Endothelial cell of umbilical vein (primary cell): ENCODE measurements at regions not wholly inside any gene's neighbourhood (a gene's known extent, or its start where the extent isn't known, plus 50 kb on each side); places are given as distances from the start of the nearest gene placed in this dataset.

Experiments used
- BruUV-seq: library from RNA; stranded (reverse); fragments of 400-500 nt; replicated peaks from 2 replicates; lab custom pipeline; 2021; lab: Mats Ljungman, UMichigan
- CTCF ChIA-PET: fragments of 300-600, 350-600 bp; sonication (Branson Sonifier 250); formaldehyde crosslinking; loops from one replicate; lab custom pipeline; 2021; ENCODE audit warnings: antibody characterized with exemption, inconsistent platforms; lab: Charles Lee
- POLR2A ChIA-PET: fragments of 300-600, 350-600 bp; sonication (Branson Sonifier 250); formaldehyde crosslinking; loops from one replicate; lab custom pipeline; 2021; ENCODE audit warnings: antibody characterized with exemption, inconsistent platforms; lab: Charles Lee
- DNase-seq: peaks from one replicate; pipeline ENCODE4 v3.0.0-alpha.2; 2011; ENCODE audit warnings: low read depth, low spot score
- FAIRE-seq: peaks from 2 replicates; lab custom pipeline; 2011; peaks lifted over from hg19 to GRCh38; lab: Jason Lieb, UNC
- H2AFZ ChIP-seq: 2 replicates; pipeline ENCODE4 v1.6.0; 2012; ENCODE audit warnings: low read depth, low read length, control low read depth, inconsistent platforms
- H3K27ac ChIP-seq: 2 replicates; pipeline ENCODE4 v1.5.1; 2011; ENCODE audit warnings: low read depth, mild to moderate bottlenecking, control low read depth, low read length, moderate library complexity; ENCODE audit not compliant: insufficient read depth
- H3K27me3 ChIP-seq, 2 experiments: 2 replicates each; pipeline versions ENCODE4 v1.6.0 to v1.6.1; 2011; ENCODE audit warnings: low read length in 2 of 2, mixed read lengths in 1 of 2; ENCODE audit not compliant: control insufficient read depth in 2 of 2, insufficient read depth in 2 of 2
- H3K36me3 ChIP-seq, 2 experiments: 2 replicates in 1 of 2; 3 replicates in 1 of 2; pipeline ENCODE4 v1.5.1; 2011; ENCODE audit warnings: low read length in 2 of 2, mild to moderate bottlenecking in 1 of 2, moderate library complexity in 1 of 2; ENCODE audit not compliant: control insufficient read depth in 2 of 2, insufficient read depth in 2 of 2; ENCODE audit errors: extremely low read depth in 1 of 2
- H3K4me1 ChIP-seq: 3 replicates; pipeline ENCODE4 v1.5.1; 2011; ENCODE audit warnings: mild to moderate bottlenecking, low read length; ENCODE audit not compliant: control insufficient read depth, insufficient read depth; ENCODE audit errors: extremely low read depth
- H3K4me2 ChIP-seq: 2 replicates; pipeline ENCODE4 v1.6.1; 2011; ENCODE audit warnings: low read length, control low read depth, mixed read lengths; ENCODE audit not compliant: insufficient read depth
- H3K4me3 ChIP-seq, 3 experiments: fragments of 200-600 bp in 1 of 3; sonication (generic), shearing (Covaris generic) in 1 of 3; replicated peaks in 1 of 3; 2 replicates each; pipeline ENCODE4 v1.5.1; 2011 to 2016; ENCODE audit warnings: control low read depth in 3 of 3, low read length in 3 of 3, mild to moderate bottlenecking in 2 of 3, inconsistent platforms in 1 of 3, low read depth in 1 of 3, moderate library complexity in 1 of 3; ENCODE audit not compliant: insufficient read depth in 1 of 3
- H3K79me2 ChIP-seq: 2 replicates; pipeline ENCODE4 v1.6.0; 2012; ENCODE audit warnings: low read length, inconsistent platforms; ENCODE audit not compliant: control insufficient read depth, insufficient read depth
- H3K9ac ChIP-seq: replicated peaks from 2 replicates; pipeline ENCODE3; 2011; ENCODE audit warnings: low read length, control low read depth; ENCODE audit not compliant: insufficient read depth; ENCODE audit errors: extremely low read depth
- H3K9me1 ChIP-seq: replicated peaks from 3 replicates; pipeline ENCODE4 v1.6.0; 2011; ENCODE audit warnings: mild to moderate bottlenecking, low read length; ENCODE audit not compliant: control insufficient read depth, insufficient read depth; ENCODE audit errors: extremely low read depth
- H3K9me3 ChIP-seq: replicated peaks from 2 replicates; pipeline ENCODE4 v1.5.1; 2012; ENCODE audit warnings: low read length, inconsistent platforms; ENCODE audit not compliant: control insufficient read depth, insufficient read depth
- H4K20me1 ChIP-seq: replicated peaks from 2 replicates; pipeline ENCODE3; 2011; ENCODE audit warnings: mild to moderate bottlenecking, low read length; ENCODE audit not compliant: control insufficient read depth, insufficient read depth; ENCODE audit errors: extremely low read depth
- EZH2 ChIP-seq: IDR thresholded peaks from 2 replicates; pipeline ENCODE4 v1.6.1; 2012; ENCODE audit warnings: borderline replicate concordance, low read depth, mild to moderate bottlenecking, moderate library complexity, low read length, inconsistent platforms; ENCODE audit not compliant: severe bottlenecking
- FOS ChIP-seq: IDR thresholded peaks from 2 replicates; pipeline ENCODE4 v1.6.1; 2011; ENCODE audit warnings: mild to moderate bottlenecking, low read length, moderate library complexity, borderline replicate concordance; ENCODE audit not compliant: insufficient read depth
- GATA2 ChIP-seq: IDR thresholded peaks from 2 replicates; pipeline ENCODE4 v1.7.0; 2011; ENCODE audit warnings: low read depth, mild to moderate bottlenecking, moderate library complexity, mixed read lengths, low read length; ENCODE audit not compliant: insufficient read length, insufficient read depth
- JUN ChIP-seq: IDR thresholded peaks from 2 replicates; pipeline ENCODE4 v1.6.1; 2011; ENCODE audit warnings: borderline replicate concordance, low read depth; ENCODE audit not compliant: insufficient read length, insufficient read depth
- MYC ChIP-seq: IDR thresholded peaks from one replicate; pipeline ENCODE4 v1.6.1; 2011; ENCODE audit warnings: mild to moderate bottlenecking, low read depth, low read length
- POLR2A ChIP-seq: IDR thresholded peaks from 2 replicates; pipeline ENCODE4 v1.6.1; 2012; ENCODE audit warnings: low read depth, mild to moderate bottlenecking, control low read depth, low read length
- POLR2AphosphoS5 ChIP-seq: IDR thresholded peaks from 2 replicates; pipeline ENCODE4 v1.6.1; 2012; ENCODE audit warnings: low read depth, mild to moderate bottlenecking, control low read depth, low read length, moderate library complexity; ENCODE audit not compliant: insufficient read depth
- dilution Hi-C: fragments of 300-500 bp; cut with MboI; formaldehyde crosslinking; loops from one replicate; pipeline ENCODE4 v1.15.0; 2019; ENCODE audit warnings: low sequenced_read_pairs; ENCODE audit not compliant: extremely low pct_ligation_motif_present
- intact Hi-C: fragments of 100-400 bp; cut with micrococcal nuclease; formaldehyde crosslinking; loops from one replicate; pipeline ENCODE4 v1.10.0; 2022
- TF ChIP-seq, protein P1 (sequence below): IDR thresholded peaks from 2 replicates; pipeline ENCODE4 v1.6.1; 2011; ENCODE audit not compliant: insufficient read depth, insufficient read length
- TF ChIP-seq, protein P2 (sequence below), 2 donors: IDR thresholded peaks; 1 replicate in 1 of 2; 2 replicates in 1 of 2; pipeline ENCODE4 v1.5.1; 2011; ENCODE audit warnings: low read length in 2 of 2, mild to moderate bottlenecking in 2 of 2, moderate library complexity in 2 of 2, control low read depth in 1 of 2, inconsistent platforms in 1 of 2, low read depth in 1 of 2; ENCODE audit not compliant: insufficient read depth in 1 of 2; ENCODE audit errors: extremely low read depth in 1 of 2

DNA sequence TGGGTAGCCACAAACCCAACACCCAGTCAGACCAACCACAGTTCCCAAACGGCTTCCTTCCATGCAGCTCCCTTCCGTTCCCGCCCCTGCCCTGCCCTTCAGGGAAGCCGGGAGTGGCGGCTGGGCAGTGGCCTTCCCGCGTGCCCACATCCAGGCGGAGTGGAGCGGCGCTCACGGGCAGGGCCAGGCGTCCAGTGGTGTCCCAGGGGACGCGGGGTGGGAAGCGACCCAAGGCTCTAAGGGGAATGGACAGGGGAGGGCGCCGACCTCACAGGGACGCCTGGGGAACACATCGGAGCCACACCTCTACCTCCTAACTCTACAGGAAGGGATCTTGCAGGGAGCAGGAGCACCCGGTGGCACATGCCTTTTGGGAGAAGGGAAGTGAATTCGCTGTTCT, 225.9 kb upstream of the MGAT5 start:
- POLR2A ChIA-PET: no interaction called here
- no peak for DNase-seq

More for the DNA sequence above, 225.9 kb upstream of the MGAT5 start:
- H3K9me3 ChIP-seq: no peaks in the 10 kb centered on the region
- no peaks in the 10 kb centered on the region for H3K9me1 ChIP-seq
- intact Hi-C loops: no loop called here
- dilution Hi-C loops: no loop called here
- BruUV-seq: no TSS peak
- no peaks in the 10 kb centered on the region for H3K79me2 ChIP-seq
- H3K9ac ChIP-seq: no peak overlapping the region
- H3K4me3 ChIP-seq: no peak overlapping the region
- no peak overlapping the region for H3K27ac ChIP-seq
- peaks cover 4 to 6% of the 10 kb centered on the region in 2 experiments for H3K27me3 ChIP-seq
- FAIRE-seq: no peak
- H3K4me2 ChIP-seq: no peak overlapping the region
- no peaks in the 10 kb centered on the region for H3K36me3 ChIP-seq
- TF ChIP-seq MYC: no peak
- no peak for TF ChIP-seq FOS
- TF ChIP-seq, protein P1, sequence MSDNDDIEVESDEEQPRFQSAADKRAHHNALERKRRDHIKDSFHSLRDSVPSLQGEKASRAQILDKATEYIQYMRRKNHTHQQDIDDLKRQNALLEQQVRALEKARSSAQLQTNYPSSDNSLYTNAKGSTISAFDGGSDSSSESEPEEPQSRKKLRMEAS: no peak
- no peak for TF ChIP-seq GATA2
- no peak for TF ChIP-seq POLR2AphosphoS5
- no peak for TF ChIP-seq EZH2
- TF ChIP-seq POLR2A: no peak
- TF ChIP-seq, protein P2, sequence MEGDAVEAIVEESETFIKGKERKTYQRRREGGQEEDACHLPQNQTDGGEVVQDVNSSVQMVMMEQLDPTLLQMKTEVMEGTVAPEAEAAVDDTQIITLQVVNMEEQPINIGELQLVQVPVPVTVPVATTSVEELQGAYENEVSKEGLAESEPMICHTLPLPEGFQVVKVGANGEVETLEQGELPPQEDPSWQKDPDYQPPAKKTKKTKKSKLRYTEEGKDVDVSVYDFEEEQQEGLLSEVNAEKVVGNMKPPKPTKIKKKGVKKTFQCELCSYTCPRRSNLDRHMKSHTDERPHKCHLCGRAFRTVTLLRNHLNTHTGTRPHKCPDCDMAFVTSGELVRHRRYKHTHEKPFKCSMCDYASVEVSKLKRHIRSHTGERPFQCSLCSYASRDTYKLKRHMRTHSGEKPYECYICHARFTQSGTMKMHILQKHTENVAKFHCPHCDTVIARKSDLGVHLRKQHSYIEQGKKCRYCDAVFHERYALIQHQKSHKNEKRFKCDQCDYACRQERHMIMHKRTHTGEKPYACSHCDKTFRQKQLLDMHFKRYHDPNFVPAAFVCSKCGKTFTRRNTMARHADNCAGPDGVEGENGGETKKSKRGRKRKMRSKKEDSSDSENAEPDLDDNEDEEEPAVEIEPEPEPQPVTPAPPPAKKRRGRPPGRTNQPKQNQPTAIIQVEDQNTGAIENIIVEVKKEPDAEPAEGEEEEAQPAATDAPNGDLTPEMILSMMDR (IDR thresholded peaks at IDR 0.05; ENCODE audit: extremely low read depth in 1 of 2, insufficient read depth in 1 of 2, low read depth in 1 of 2, low read length in 2 of 2): no peak
- no peak for TF ChIP-seq JUN
- no peaks in the 10 kb centered on the region for H3K4me1 ChIP-seq
- CTCF ChIA-PET: no interaction called here
- no peaks in the 10 kb centered on the region for H4K20me1 ChIP-seq
- H2AFZ ChIP-seq: peak overlapping the region; percentile 30
